Activated naive CD4-positive, alpha-beta T cell treated with Interleukin-2 at 50 U/mL for 16 hours (primary cell): ENCODE measurements at regions not wholly inside any gene's neighbourhood (a gene's known extent, or its start where the extent isn't known, plus 50 kb on each side); places are given as distances from the start of the nearest gene placed in this dataset.

Experiments
- DNase-seq: peaks from one replicate; pipeline ENCODE4 v3.0.0-alpha.2; 2020

DNA sequence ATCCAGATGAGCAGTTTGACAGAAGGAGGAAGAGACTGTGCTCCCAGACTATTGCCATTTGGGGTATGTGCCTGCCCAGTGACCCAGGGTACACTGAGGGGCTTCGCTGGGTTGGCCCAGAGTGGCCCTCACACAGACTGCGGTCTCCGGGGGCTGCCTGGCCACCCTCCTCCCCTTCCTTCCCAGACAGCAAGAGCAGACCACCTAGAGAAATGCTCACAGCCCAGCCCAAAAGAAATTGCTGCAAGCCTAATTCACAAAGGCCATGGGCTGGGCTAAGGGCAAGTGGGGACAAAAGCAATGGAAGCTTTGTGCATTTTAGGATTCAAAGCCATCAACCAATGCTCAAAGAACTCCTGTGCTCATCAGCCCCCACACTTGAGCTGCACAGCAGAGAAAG is 277.6 kb downstream of the CDC5L start:
- DNase-seq: no peak

GRCh38 chr6:44665683-44666082 is 278.2 kb downstream of the CDC5L start:
- no peak for DNase-seq

DNA sequence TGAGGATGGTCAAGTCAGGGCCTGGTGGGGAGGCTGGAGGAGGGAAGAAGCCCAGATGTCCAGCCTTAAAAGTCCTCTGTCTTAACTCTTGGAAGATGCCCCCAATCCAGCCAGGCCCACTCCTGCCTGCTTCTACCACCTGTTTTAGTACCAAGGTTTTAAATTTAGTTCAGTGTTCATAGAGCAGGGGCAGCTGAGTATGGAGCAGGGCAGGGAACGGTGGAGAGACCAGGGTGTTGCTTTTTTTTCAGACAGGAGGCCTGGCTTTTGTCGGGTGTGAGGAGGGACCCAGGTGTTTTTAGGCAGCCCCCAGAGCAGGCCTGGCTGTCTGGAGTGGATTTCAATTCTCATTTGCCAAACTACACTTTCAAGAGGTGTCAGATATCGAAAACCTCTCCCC is 278.8 kb downstream of the CDC5L start:
- no peak for DNase-seq

DNA sequence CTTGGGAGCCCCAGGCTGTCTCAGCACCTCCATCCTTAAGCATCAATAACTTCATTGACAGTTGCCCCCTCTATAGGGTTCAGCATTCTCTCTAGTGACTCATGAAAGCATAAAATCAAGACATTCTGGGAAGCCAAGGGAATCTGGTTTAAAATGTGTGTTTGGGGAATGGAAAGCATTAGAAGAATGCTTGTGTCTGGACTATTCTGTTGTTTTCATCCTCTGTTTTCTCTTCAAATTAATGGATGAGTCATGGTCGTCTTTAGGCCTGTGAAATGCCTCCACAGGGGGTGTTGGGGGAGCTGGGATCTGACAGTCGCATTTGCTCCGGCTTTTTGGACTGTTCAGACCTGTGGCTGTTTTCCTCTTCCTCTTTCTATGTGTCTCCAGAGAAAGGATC is 279.7 kb downstream of the CDC5L start:
- DNase-seq: no peak

GRCh38 chr6:44667668-44668390 is 280.3 kb downstream of the CDC5L start:
- DNase-seq: peak; percentile 49

- DNase-seq: no peak
Observed at GRCh38 chr6:44668391-44668930, 281.0 kb downstream of the CDC5L start.

- no peak for DNase-seq
Observed at GRCh38 chr6:44668976-44669934, 281.7 kb downstream of the CDC5L start.

DNA sequence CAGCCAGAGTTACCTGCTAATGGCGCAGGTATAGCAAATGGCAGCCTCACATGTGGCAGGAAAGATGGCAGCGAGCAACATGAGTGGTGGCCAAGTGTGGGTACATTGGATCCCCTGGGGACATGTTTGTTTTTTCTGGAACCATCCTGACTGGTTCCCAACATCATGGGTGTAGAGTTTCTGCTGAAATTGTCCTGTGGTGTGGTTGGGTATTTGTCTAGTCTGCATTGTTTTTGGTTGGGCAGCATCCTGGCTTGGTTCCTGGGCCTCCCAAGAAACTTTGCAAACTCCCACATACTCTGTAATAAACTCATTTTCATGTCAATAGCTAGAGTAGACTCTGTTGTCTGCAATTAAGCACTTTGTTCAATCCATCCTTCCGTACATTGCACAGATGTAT is 282.6 kb downstream of the CDC5L start:
- no peak for DNase-seq

DNA sequence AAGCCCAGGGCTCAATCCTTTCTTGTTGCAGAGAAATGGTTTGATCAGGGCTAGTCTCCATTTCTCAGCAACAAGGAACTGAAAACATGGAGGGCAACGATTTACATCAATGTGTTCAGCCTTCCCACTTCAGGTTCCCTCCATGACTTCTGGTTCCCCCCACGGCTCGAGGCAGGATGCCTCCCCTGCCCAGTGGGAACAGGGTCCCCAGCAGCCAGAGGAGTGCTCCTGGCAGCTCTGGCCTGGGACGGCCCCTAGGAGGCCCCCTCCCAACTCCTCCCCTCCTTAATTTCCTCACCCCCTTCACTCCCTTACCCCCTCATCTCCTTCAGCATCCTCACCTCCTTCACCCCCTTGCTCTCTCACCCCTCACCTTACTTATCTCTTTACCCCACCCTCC is 283.8 kb downstream of the CDC5L start:
- DNase-seq: no peak

GRCh38 chr6:44672086-44672485 is 284.6 kb downstream of the CDC5L start:
- DNase-seq: no peak

DNA sequence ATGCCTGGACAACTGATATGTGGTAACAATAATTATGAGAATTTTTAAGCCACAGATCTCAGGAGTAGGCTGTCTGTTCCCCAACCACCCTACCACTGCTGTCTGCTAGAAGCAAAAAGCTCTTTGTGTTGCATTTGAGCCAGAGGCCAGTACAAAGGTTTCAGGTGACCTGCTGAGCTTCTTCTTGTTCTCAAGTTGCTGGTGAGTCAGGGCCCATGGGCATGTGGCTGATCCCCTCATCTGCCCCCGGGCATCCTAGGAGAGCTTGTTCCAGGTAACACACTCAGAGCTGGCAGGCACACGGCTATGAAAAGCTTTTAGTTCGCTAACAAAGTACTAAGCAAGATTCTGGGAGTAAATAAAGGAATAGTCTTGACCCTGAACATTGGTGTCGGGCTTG is 285.3 kb downstream of the CDC5L start:
- DNase-seq: no peak

DNA sequence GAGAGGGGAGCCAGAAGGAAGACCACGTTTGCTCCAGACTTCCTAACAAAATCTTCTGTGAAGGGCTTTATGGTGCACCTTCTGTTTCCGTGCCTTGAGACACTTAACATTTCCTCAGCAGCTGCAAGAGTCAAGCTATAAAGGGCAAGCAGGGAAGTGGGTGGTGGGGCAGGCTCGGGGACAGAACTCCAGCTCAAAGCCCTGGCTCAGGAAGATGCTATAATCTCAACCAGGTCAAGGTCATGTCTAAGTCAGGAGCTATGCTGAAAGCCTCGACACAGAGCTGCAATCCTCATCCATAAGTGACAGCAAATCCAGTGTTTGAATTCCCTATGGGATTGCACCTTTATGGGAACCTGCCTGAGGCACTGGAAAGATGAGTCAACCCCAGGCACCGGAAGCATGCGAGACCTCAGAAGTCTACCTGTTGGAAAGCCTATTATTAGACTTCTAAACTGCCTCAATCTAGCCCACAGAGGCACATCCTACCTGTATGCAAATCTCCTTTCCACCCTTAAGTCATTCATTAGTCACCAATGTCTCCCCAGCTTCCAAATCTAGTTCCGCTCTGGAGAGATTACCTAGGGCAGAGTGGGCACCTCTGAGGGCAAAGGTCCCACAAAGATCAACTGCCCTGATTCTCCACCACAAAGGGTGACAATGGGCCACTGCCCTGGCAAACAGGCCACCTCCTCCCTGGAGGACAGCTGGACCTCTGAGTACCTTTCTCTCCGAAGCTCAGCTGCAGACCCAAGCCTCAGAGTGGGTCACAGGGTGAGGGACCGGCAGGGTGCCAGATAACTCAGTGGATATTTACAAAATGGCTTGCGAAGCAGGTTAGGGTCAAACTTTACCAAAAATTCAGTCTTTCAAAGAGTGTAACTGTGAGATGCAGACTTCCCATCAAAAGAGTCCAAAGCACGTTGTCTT is 287.0 kb downstream of the CDC5L start:
- DNase-seq: no peak

GRCh38 chr6:44675449-44675848 is 287.9 kb downstream of the CDC5L start:
- no peak for DNase-seq

DNA sequence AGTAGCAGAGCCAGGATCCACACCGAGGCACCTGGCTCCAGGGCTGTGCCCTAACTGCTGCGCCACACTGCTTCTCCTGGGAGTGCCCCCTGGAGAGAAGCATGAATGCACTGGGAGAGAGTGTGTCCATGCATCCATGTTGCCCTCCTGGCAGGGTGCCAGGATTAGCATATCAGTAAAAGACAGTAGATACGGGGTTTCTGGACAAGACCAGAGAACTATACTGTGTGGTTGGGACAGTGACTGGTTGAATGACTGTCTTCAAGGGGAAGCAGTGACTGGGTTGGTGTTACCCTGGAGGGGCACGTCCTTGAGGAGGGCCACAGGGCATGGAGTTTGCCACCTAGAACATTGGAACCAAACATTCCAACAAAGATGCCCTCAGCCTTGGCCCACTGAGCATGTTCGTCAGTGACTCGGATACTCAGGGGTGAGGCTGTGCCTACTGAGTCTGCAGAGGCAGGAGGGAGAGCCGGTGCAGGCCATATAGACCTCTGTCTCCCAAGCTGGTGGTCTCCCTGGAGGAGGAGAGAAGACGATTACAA is 288.8 kb downstream of the CDC5L start:
- DNase-seq: no peak

DNA sequence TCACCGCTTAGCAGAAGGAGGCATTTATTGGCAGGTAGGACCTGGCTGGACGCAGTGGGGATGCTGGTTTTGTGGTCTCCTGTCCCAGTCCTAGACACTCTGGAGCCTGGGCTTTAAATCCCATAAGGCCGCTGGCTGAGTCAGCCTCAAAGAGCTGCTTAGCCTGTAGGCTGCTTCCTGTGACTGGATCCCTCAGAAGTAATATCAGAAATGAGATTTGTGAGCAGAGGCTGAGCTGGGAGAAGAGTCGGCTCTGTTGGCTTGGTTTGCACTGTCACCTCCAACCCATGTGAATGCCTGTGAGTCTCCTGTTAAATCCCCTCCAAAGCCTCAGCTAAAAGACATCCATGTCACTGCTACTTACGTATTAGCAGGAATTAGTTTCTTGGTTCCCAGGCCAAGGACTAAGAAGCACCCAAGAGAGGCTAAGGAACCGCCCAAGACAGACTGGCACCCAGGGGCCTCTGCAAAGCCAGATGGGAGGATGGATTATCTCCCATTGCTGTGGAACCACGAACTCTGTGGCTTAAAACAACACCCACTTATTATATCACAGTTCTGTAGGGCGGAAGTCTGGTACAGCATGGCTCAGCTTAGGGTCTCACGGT is 289.4 kb downstream of the CDC5L start:
- no peak for DNase-seq

GRCh38 chr6:44678252-44678935 is 290.9 kb downstream of the CDC5L start:
- no peak for DNase-seq

DNA sequence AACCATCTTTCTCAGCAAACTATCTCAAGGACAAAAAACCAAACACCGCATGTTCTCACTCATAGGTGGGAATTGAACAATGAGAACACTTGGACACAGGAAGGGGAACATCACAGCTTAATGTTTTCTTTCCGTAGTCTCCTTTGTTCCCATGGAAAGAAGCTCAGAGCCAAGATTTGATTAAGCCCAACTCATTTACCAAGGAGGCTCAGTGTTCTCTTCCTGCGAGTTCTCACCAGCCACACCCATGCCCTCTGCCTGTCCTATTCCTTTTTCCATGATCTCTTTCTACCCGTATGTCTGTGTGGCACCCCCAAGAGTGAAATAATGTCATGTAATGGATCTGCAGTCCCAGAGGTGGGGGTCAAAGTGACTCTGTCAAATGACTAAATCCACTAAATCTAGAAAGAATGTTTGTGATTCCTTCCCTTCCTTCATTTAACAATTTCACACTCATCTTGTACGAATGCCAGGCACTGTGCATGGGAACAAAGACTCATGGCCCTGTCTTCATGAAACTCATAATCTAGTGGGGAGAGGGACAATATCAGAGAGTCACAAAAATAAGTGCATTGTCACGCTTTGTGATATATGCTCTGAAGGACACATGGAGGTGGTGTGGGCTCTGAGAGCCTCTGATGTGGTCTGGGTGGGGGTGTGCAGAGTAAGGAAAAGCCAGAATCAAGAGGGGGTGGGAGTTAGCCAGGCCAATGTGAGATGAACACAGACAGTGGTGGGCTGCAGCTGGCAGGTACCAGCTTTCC is 292.1 kb downstream of the CDC5L start:
- DNase-seq: no peak

- DNase-seq: no peak
Observed at GRCh38 chr6:44680202-44680720, 292.8 kb downstream of the CDC5L start.

DNA sequence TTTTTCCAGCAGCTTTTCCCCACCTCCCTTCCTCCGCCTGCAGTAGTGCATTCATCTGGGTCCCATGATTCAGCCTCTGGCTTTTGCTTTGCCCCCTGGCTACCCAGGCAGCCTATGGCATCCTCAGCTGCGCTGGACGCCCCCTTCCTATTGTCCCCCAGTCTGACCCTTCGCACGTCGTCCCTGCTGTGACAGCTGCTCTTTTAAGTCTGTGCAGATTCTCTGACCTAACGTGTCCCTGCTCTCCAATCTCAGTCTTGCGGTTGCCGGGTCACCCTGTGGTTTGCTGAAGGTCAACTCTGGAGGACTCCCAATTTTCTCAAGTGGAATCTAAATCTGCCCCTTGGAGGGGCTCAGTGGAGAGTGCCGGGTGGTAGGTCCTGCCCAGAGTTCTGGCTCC is 294.3 kb downstream of the CDC5L start:
- no peak for DNase-seq

DNA sequence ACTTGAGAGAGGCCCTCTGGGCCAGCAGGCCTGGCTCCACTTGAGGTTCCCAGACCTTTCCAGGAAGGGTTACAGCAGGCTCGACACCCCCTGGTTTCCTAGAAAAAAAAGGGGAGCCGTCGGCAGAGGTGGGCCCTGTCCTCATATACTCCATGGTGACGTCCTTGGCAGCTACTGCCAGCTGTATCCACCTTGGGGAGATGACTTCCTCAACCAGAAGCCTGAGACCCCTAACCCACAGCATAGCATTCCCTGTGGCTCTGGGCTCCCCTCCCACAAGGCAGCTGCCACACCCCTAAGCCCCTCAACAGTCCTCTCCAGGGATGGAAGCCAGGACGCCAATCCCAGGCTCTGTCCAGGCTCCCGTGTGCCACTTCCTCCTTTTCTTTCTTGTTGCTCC is 294.8 kb downstream of the CDC5L start:
- no peak for DNase-seq
